ENCODE measurements at regions not wholly inside any gene's neighbourhood (a gene's known extent, or its start where the extent isn't known, plus 50 kb on each side); places are given as distances from the start of the nearest gene placed in this dataset.

- Histone ChIP-seq H3K27me3 (ENCODE audit: control insufficient read depth, insufficient read depth, low read length) (no peaks in the 10 kb centered on the region), H3K9ac (ENCODE audit: insufficient read depth, low read length) (no peak overlapping the region), H3K4me2 (ENCODE audit: extremely low read depth, insufficient read depth, low read length) (no peak overlapping the region), H2AFZ (ENCODE audit: low read length) (no peak overlapping the region), H4K20me1 (ENCODE audit: control insufficient read depth, extremely low read depth, insufficient read depth, low read length) (no peaks in the 10 kb centered on the region), H3K27ac (ENCODE audit: insufficient read depth, low read length) (no peak overlapping the region), H3K9me3 (ENCODE audit: control insufficient read depth, insufficient read depth, low read depth, low read length) (no peaks in the 10 kb centered on the region), H3K4me3 (replicated peaks in 1 of 4; ENCODE audit: control extremely low read depth in 1 of 4, insufficient read depth in 1 of 4, low read depth in 3 of 4, low read length in 4 of 4) (no peak overlapping the region), H3K4me1 (ENCODE audit: control insufficient read depth, extremely low read depth, insufficient read depth, low read length) (no peaks in the 10 kb centered on the region), H3K36me3 (ENCODE audit: control insufficient read depth, insufficient read depth, low read length) (no peaks in the 10 kb centered on the region), H3K79me2 (ENCODE audit: control insufficient read depth, insufficient read depth, low read length) (no peaks in the 10 kb centered on the region)
- TF ChIP-seq EZH2 (IDR thresholded peaks at IDR 0.05; ENCODE audit: low read length, missing control alignments), result no peak
- TF ChIP-seq, protein P1, sequence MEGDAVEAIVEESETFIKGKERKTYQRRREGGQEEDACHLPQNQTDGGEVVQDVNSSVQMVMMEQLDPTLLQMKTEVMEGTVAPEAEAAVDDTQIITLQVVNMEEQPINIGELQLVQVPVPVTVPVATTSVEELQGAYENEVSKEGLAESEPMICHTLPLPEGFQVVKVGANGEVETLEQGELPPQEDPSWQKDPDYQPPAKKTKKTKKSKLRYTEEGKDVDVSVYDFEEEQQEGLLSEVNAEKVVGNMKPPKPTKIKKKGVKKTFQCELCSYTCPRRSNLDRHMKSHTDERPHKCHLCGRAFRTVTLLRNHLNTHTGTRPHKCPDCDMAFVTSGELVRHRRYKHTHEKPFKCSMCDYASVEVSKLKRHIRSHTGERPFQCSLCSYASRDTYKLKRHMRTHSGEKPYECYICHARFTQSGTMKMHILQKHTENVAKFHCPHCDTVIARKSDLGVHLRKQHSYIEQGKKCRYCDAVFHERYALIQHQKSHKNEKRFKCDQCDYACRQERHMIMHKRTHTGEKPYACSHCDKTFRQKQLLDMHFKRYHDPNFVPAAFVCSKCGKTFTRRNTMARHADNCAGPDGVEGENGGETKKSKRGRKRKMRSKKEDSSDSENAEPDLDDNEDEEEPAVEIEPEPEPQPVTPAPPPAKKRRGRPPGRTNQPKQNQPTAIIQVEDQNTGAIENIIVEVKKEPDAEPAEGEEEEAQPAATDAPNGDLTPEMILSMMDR (conservative IDR thresholded peaks at IDR 0.05 in 1 of 2, IDR thresholded peaks at IDR 0.05 in 1 of 2; ENCODE audit: low read depth in 1 of 2, low read length in 2 of 2), result no peak
- no peak for DNase-seq (ENCODE audit: low read depth in 2 of 2)
Observed at GRCh38 chr14:106509807-106510206, 983.4 kb downstream of the TMEM121 start.

DNA sequence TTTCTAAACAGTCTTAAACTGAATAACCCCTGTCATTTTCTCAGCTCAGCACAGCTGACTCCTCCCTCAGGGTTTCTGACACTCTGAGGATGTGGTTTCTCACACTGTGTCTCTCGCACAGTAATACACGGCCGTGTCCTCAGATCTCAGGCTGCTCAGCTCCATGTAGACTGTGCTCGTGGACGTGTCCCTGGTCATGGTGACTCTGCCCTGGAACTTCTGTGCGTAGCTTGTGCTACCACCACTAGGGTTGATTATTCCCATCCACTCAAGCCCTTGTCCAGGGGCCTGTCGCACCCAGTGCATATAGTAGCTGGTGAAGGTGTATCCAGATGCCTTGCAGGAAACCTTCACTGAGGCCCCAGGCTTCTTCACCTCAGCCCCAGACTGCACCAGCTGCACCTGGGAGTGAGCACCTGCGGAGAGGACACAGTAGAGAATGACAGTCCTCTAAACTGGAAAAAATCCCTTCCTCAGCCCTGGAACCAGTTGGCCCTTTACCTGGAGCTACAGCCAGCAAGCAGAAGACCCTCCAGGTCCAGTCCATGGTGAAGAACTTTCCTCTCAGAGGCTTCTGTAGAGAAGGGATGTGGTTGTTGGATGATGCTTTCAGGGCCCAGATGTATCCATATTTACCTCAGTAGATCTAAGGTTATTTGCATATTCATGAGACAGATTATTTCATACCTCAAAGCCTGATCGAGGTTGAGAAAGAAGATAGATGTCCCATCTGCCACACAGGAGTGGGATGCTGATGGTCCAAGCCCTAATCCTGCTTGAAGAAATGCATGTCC lies 984.8 kb downstream of the TMEM121 start:
- TF ChIP-seq EZH2 (IDR thresholded peaks at IDR 0.05; ENCODE audit: low read length, missing control alignments), result no peak
- TF ChIP-seq, protein P1 (conservative IDR thresholded peaks at IDR 0.05 in 1 of 2, IDR thresholded peaks at IDR 0.05 in 1 of 2; ENCODE audit: low read depth in 1 of 2, low read length in 2 of 2), result no peak
- H3K9ac ChIP-seq (ENCODE audit: insufficient read depth, low read length), result no peak overlapping the region
- no peak for DNase-seq (ENCODE audit: low read depth in 2 of 2)
- no peak overlapping the region for H2AFZ ChIP-seq (ENCODE audit: low read length)
- H4K20me1 ChIP-seq (ENCODE audit: control insufficient read depth, extremely low read depth, insufficient read depth, low read length), result no peaks in the 10 kb centered on the region
- H3K36me3 ChIP-seq (ENCODE audit: control insufficient read depth, insufficient read depth, low read length), result no peaks in the 10 kb centered on the region
- H3K79me2 ChIP-seq (ENCODE audit: control insufficient read depth, insufficient read depth, low read length), result no peaks in the 10 kb centered on the region
- H3K4me3 ChIP-seq (replicated peaks in 1 of 4; ENCODE audit: control extremely low read depth in 1 of 4, insufficient read depth in 1 of 4, low read depth in 3 of 4, low read length in 4 of 4), result no peak overlapping the region
- no peak overlapping the region for H3K4me2 ChIP-seq (ENCODE audit: extremely low read depth, insufficient read depth, low read length)
- no peaks in the 10 kb centered on the region for H3K4me1 ChIP-seq (ENCODE audit: control insufficient read depth, extremely low read depth, insufficient read depth, low read length)
- H3K9me3 ChIP-seq (ENCODE audit: control insufficient read depth, insufficient read depth, low read depth, low read length), result no peaks in the 10 kb centered on the region
- H3K27me3 ChIP-seq (ENCODE audit: control insufficient read depth, insufficient read depth, low read length), result no peaks in the 10 kb centered on the region
- H3K27ac ChIP-seq (ENCODE audit: insufficient read depth, low read length), result no peak overlapping the region

DNA sequence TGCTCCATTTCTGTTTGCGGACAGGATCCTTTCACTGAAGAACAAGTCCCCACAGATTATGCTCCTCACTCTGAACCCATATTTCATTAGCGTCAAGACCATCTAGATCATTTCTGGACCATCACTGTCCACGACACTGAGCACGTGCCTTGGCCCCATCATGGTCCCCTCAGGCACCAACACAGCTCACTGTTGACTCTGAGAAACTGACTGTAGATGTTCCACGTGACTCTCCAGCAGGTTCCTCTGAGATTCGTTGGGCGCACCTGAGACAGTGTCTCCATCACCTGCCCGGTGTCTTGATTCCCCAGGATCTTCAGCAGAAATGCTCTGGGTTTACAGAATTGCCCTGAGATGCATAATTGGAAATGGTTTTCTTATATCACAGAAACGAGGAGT lies 985.4 kb downstream of the TMEM121 start:
- Histone ChIP-seq H3K9ac (ENCODE audit: insufficient read depth, low read length) (no peak overlapping the region), H3K79me2 (ENCODE audit: control insufficient read depth, insufficient read depth, low read length) (no peaks in the 10 kb centered on the region), H3K4me1 (ENCODE audit: control insufficient read depth, extremely low read depth, insufficient read depth, low read length) (no peaks in the 10 kb centered on the region), H3K4me3 (replicated peaks in 1 of 4; ENCODE audit: control extremely low read depth in 1 of 4, insufficient read depth in 1 of 4, low read depth in 3 of 4, low read length in 4 of 4) (no peak overlapping the region), H4K20me1 (ENCODE audit: control insufficient read depth, extremely low read depth, insufficient read depth, low read length) (no peaks in the 10 kb centered on the region), H3K27me3 (ENCODE audit: control insufficient read depth, insufficient read depth, low read length) (no peaks in the 10 kb centered on the region), H3K36me3 (ENCODE audit: control insufficient read depth, insufficient read depth, low read length) (no peaks in the 10 kb centered on the region), H3K4me2 (ENCODE audit: extremely low read depth, insufficient read depth, low read length) (no peak overlapping the region), H3K9me3 (ENCODE audit: control insufficient read depth, insufficient read depth, low read depth, low read length) (no peaks in the 10 kb centered on the region), H2AFZ (ENCODE audit: low read length) (no peak overlapping the region), H3K27ac (ENCODE audit: insufficient read depth, low read length) (no peak overlapping the region)
- no peak for DNase-seq (ENCODE audit: low read depth in 2 of 2)
- TF ChIP-seq EZH2 (IDR thresholded peaks at IDR 0.05; ENCODE audit: low read length, missing control alignments), result no peak
- TF ChIP-seq, protein P1 (conservative IDR thresholded peaks at IDR 0.05 in 1 of 2, IDR thresholded peaks at IDR 0.05 in 1 of 2; ENCODE audit: low read depth in 1 of 2, low read length in 2 of 2), result no peak
